ENCODE measurements at regions not wholly inside any gene's neighbourhood (a gene's known extent, or its start where the extent isn't known, plus 50 kb on each side); places are given as distances from the start of the nearest gene placed in this dataset.

DNA sequence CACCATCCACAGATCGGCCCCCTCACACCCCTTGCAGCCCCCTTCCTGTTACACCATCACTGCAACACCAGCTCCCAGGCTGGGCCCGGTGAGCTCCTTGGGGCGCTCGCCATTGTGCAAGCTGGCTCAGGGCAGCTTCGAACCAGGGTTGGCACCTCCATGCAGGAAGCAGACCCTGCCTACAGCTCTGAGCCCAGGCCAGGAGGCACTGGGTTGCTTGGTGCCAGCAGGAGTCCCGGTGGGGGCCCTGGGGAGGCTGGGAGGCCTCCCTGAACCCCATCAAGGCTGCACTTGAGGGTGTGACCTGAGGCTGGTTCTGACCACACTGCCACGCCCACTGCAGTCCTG is 417.1 kb downstream of the CTTN start:
- no peaks in the 10 kb centered on the region for H3K4me1 Mint-ChIP-seq (ENCODE audit: low read depth in 2 of 2)
- H3K9me3 Mint-ChIP-seq, result no peaks in the 10 kb centered on the region
- H3K27me3 Mint-ChIP-seq, result peaks cover 0 to 9% of the 10 kb centered on the region in 2 donors
- no peak overlapping the region for H3K4me3 Mint-ChIP-seq
- H3K27ac Mint-ChIP-seq, result no peak overlapping the region
- DNase-seq (ENCODE audit: low spot score) (no peak), ATAC-seq (no peak)
- H3K36me3 Mint-ChIP-seq, result no peaks in the 10 kb centered on the region

DNA sequence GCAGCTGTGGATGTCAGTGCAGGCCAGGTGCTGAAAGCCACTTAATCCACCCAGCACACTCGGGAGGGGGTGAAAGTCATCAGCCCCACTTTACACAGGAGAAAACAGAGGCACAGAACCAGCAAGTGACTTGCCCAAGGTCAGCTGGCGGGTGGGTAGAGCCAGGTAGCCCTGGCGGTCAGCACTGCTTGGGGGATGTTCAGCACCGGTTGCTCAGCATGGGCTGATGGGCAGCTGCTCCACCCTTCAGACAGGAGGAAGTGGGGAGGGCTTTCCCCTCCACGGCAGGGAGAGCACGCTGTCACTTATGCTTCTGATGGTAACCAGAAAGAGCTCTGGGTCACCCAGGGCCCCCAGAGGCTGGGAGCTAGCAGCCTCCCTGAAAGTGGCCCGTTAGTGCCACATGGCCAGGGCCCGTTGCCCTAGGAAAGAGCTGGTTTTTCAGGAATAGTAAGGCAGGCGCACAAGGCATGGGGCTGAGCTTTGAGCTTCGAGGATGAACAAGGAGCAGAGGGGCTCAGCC is 417.9 kb downstream of the CTTN start:
- Mint-ChIP-seq H3K4me3 (no peak overlapping the region), H3K9me3 (no peaks in the 10 kb centered on the region), H3K27me3 (peaks cover 0 to 8% of the 10 kb centered on the region in 2 donors), H3K36me3 (no peaks in the 10 kb centered on the region), H3K4me1 (ENCODE audit: low read depth in 2 of 2) (no peaks in the 10 kb centered on the region), H3K27ac (no peak overlapping the region)
- ATAC-seq (no peak), DNase-seq (ENCODE audit: low spot score) (no peak)

DNA sequence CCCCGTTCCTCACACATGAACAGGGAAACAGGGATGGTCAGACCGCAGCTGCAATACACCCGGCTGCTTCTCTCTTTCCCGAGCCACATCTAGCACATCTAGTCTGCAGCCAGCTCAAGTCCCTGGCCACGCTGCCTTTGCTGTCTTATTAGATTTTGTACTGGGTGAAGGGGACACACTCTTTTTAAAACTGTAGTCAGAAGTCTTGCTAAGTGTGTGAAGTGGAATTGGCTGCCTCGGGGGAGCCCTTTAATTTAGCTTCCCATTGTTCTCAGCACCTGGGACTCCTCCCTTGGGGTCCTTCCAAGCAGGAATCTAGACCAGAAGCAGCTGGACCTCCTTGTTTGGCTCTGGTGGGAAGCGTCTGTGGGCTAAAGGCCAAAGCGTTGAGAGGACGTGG is 420.0 kb downstream of the CTTN start:
- no peaks in the 10 kb centered on the region for H3K4me1 Mint-ChIP-seq (ENCODE audit: low read depth in 2 of 2)

DNA sequence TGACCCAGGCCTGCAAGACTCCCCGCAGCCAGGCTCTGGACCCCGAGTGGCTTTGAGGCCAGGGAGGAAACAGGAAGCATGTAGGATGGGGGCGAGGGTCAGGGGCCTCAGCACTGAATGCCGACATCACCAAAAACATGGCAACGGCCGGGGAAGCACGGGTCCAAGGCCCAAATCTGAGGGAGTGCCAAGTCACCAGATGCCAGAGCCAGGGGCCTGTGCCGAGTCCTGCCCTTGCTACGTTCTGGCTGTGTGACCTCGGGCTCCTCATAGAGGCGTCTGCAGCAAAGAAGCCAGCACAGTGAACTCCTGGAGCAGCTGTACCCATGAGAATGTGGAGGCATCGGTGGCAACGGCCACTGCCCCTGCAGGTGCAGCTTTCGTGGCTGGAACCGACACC is 420.7 kb downstream of the CTTN start:
- Mint-ChIP-seq H3K27me3 (peaks cover 8 to 9% of the 10 kb centered on the region in 2 donors), H3K9me3 (no peaks in the 10 kb centered on the region), H3K27ac (no peak overlapping the region), H3K4me3 (no peak overlapping the region), H3K36me3 (no peaks in the 10 kb centered on the region), H3K4me1 (ENCODE audit: low read depth in 2 of 2) (no peaks in the 10 kb centered on the region)
- DNase-seq (ENCODE audit: low spot score), result no peak
- no peak for ATAC-seq

More for the DNA sequence above, 420.0 kb downstream of the CTTN start:
- Mint-ChIP-seq H3K9me3 (no peaks in the 10 kb centered on the region), H3K36me3 (no peaks in the 10 kb centered on the region), H3K4me3 (no peak overlapping the region), H3K27me3 (peaks cover 2 to 3% of the 10 kb centered on the region in 2 donors), H3K27ac (no peak overlapping the region)
- DNase-seq (ENCODE audit: low spot score) (no peak), ATAC-seq (no peak)

DNA sequence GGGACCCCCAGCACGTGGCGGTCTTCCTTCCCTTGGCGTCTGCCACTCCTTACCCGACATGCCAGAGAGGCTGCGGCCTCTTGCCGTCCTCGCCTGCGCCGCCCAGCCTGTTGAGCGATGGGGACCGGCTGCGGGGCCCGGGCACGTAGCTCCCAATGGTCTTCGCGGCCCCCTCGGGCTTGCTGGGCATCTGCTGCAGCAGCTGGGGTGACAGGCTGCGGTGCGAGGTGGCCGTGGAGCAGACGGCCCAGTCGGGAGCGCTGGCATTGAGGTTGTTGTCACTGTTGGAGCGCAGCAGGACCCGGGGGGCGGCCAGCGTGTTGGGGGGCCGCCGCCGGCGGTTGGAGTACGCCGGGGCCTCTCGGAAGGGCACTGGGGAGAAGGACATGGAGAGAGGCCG is 422.0 kb downstream of the CTTN start:
- H3K27me3 Mint-ChIP-seq, result peaks cover 17 to 21% of the 10 kb centered on the region in 2 donors
- H3K4me3 Mint-ChIP-seq, result no peak overlapping the region
- H3K4me1 Mint-ChIP-seq (ENCODE audit: low read depth in 2 of 2), result no peaks in the 10 kb centered on the region
- H3K27ac Mint-ChIP-seq, result no peak overlapping the region
- no peak for DNase-seq (ENCODE audit: low spot score)
- H3K9me3 Mint-ChIP-seq, result no peaks in the 10 kb centered on the region
- ATAC-seq, result no peak
- no peaks in the 10 kb centered on the region for H3K36me3 Mint-ChIP-seq

DNA sequence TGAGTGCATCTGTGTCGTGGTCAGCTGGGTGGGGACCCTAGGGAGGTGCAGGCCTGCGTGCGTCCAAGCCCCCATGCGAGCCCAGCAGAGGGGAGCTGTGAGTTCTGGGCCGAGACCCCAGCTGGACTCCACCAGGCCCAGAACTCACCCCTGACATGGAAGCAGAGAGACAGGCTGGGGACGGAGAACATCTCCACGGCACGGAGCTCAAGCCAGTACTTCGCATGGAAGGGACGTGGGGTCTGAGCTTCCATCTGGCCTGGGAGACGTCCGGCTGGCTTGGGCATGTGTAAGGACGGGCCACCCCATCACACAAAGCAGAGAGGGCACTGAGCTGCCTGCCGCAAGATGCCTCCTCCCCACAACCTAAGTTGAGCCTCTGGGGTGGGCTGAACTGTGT is 422.4 kb downstream of the CTTN start:
- no peaks in the 10 kb centered on the region for H3K9me3 Mint-ChIP-seq

DNA sequence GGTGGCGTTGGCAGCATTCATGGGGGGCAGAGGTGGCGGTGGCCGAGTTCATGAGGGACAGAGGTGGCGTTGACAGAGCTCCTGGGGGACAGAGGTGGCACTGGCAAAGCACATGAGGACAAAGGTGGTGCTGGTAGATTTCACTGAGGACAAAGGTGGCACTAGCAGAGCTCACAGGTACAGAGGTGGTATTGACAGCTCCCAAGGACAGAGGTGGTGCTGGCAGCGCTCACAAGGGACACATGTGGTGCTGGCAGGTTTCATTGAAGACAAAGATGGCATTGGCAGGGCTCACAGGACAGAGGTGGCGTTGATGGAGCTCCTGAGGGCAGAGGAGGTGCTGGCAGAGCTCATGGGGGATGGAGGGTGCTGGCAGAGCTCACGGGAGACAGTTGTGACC is 425.4 kb downstream of the CTTN start:
- DNase-seq (ENCODE audit: low spot score) (no peak), ATAC-seq (no peak)
- Mint-ChIP-seq H3K9me3 (no peaks in the 10 kb centered on the region), H3K36me3 (no peaks in the 10 kb centered on the region), H3K27me3 (peaks cover 31 to 34% of the 10 kb centered on the region in 2 donors), H3K4me3 (no peak overlapping the region), H3K27ac (no peak overlapping the region), H3K4me1 (ENCODE audit: low read depth in 2 of 2) (no peaks in the 10 kb centered on the region)

More for the DNA sequence above, 422.4 kb downstream of the CTTN start:
- H3K27me3 Mint-ChIP-seq, result peaks cover 20 to 25% of the 10 kb centered on the region in 2 donors
- no peak for ATAC-seq
- no peaks in the 10 kb centered on the region for H3K4me1 Mint-ChIP-seq (ENCODE audit: low read depth in 2 of 2)
- no peaks in the 10 kb centered on the region for H3K36me3 Mint-ChIP-seq
- no peak for DNase-seq (ENCODE audit: low spot score)
- no peak overlapping the region for H3K27ac Mint-ChIP-seq
- H3K4me3 Mint-ChIP-seq, result no peak overlapping the region

DNA sequence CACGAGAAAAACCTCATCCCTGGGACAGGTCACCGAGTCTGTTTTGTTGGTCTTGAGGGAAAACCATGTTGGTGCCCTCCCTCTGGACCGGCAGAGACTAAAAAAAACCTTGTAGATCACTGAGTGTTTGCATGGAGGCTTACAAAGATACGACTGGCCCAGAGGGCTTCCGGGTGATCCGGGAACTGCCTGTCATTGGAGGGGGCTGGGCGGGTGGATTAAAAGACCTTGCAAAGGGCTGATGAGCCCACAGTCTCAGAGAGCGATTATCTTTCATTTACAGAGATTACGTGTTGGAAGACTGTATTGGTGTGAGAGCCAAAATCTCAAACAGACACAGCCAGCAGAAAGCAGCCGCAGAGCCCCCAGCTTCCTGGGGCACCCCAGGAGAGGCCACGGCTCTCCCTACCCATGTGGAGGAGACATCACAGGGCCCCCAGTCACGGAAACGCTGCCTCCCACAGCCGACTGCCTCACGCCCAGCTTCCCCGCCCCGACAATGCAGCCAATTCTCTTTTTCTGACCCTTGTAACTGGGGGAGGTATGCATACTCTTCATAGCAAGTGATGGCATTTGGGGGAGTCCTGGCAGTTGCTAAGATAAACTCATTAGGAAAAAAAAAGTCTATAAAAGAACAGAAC is 426.4 kb downstream of the CTTN start:
- no peaks in the 10 kb centered on the region for H3K36me3 Mint-ChIP-seq
- no peak overlapping the region for H3K4me3 Mint-ChIP-seq
- H3K9me3 Mint-ChIP-seq, result no peaks in the 10 kb centered on the region
- no peak overlapping the region for H3K27ac Mint-ChIP-seq
- no peaks in the 10 kb centered on the region for H3K4me1 Mint-ChIP-seq (ENCODE audit: low read depth in 2 of 2)
- no peak for DNase-seq (ENCODE audit: low spot score)
- no peak for ATAC-seq
- H3K27me3 Mint-ChIP-seq, result peaks cover 31 to 34% of the 10 kb centered on the region in 2 donors

DNA sequence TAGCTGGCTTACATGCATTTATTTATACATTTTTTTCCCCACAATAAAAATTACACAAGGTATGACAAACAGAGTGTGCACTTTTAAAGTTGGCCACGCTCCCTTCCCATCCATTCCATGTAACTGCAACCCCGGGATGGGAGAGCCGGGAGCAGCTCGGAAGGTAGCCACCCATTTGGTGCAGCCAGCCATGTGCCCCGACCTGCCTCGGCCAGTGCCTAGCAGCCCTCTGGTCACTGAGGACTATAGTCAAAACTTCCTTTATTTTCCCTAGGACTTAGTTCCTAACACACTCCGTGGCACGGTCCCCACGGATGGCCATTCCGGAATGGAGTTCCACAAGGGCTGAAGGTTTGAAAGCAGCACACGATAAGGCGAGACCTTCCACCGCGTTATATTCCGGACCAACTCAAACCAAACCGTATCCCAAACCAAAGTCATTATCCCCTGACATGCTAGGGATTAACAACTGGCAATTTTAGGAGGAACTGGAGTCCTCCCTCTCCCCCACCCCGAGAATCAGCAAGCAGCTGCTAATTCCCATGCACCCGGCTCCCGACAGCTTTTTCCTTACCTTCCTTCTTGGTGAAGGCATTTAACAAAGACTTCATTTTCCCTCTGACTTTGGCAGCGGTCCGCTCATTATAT is 426.4 kb downstream of the SHANK2 start:
- no peak for DNase-seq (ENCODE audit: low spot score)
- H3K4me1 Mint-ChIP-seq (ENCODE audit: low read depth in 2 of 2), result no peaks in the 10 kb centered on the region
- ATAC-seq, result no peak
- no peaks in the 10 kb centered on the region for H3K9me3 Mint-ChIP-seq
- no peak overlapping the region for H3K4me3 Mint-ChIP-seq
- H3K27me3 Mint-ChIP-seq, result peaks cover 31 to 34% of the 10 kb centered on the region in 2 donors
- H3K27ac Mint-ChIP-seq, result no peak overlapping the region
- no peaks in the 10 kb centered on the region for H3K36me3 Mint-ChIP-seq

DNA sequence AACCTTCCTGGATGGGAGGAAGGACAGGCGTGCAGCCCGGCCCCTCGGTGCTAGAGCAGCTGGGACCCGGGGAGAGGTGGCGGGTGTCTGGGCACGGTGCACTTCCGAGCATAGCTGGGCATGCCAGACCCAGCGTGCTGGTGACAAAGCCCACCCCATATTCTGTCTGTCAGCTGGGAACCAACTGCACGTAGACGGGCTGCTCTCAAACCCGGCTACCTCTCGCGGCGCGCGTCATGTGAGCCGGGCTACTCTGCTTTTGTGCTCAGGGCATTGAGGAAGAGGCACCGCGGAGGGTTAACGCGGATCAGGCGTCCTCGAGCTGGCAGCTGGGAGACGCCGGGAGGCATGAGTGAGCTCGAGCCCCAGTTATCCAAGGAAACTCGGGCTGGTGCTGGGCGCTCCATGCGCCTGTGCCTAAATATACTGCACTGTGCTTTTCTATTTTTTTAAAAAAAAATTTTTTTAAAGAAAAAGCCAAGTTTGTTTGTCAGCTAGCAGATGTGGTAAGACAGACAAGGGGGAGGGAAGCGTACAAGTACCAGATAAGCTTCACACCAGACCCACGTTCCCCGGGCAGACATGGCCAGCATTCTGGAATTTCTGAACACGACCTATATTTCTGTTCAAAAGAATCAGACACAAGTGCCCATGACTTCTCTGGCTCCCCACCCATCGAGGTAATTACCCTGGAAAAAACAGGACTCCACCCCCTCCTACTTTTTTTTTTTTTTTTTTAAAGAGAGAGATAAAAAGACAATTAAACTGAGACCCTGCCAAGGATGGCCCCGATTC is 425.6 kb downstream of the SHANK2 start:
- H3K36me3 Mint-ChIP-seq, result no peaks in the 10 kb centered on the region
- no peaks in the 10 kb centered on the region for H3K4me1 Mint-ChIP-seq (ENCODE audit: low read depth in 2 of 2)
- no peak overlapping the region for H3K27ac Mint-ChIP-seq
- H3K4me3 Mint-ChIP-seq, result no peak overlapping the region
- DNase-seq (ENCODE audit: low spot score) (no peak), ATAC-seq (peak in 1 of 2 donors; percentile 15)
- peaks cover 33 to 34% of the 10 kb centered on the region in 2 donors for H3K27me3 Mint-ChIP-seq
- no peaks in the 10 kb centered on the region for H3K9me3 Mint-ChIP-seq

DNA sequence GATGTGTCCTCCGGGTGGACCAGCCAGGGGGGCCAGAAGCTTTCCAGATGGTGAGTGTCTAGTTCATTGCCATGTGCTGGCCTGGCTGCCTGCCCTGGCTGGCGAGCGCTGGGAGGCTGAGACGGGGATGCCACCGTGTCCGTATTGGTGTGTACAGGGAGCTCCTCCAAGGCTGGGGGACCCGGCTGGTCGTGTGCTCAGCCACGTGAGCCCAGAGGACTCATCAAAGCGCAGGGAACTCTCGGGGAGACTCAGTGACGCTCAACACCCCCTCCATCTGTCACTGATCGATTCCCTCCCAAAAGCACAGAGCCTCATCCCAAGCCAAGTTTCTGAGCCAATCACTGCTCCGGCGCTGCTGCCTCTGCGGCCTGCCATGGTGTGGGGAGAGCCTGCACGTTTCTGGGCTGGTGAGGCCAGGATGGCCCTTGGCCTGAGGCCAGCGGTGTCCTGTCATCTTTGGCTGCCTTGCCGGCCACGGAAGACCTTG is 423.7 kb downstream of the SHANK2 start:
- H3K27ac Mint-ChIP-seq, result no peak overlapping the region

DNA sequence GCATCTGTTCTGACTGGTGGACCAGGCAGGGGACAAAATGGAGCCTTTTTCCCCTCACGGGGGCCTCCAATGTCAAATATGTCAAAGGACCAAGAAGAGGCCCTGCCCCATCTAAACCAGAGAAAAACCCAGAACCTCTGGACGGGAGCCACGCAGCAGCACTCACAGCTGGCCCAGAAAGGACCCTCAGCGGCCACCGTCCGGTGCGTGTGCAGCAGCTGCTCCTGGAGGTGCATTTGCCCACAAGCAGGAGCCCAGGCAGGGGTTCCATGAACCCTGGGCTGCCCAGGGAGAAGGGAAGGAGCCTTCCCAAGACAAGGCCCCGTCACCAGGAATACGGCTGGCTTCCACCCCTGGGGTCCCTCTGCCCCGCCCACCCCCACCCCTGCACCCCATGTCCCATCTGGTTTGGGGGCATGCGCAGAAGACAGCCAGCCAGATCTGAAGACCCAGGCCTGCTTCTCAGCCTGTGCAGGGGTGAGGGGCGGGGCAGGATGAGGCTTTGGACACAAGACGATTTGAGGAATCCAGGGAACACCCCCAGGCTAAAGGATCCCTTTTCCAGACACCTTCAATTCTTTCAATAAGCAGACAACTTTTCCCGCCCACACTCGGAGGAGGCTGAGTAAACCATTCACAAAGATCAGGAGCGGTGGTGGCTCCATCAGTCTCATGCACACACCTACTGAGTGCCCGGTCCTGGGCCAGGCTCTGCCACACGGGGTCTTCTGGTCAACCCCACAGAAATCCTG is 423.1 kb downstream of the SHANK2 start:
- H3K9me3 Mint-ChIP-seq, result no peaks in the 10 kb centered on the region
- H3K4me1 Mint-ChIP-seq (ENCODE audit: low read depth in 2 of 2), result no peaks in the 10 kb centered on the region
- no peak overlapping the region for H3K4me3 Mint-ChIP-seq
- H3K36me3 Mint-ChIP-seq, result no peaks in the 10 kb centered on the region
- peaks cover 23% of the 10 kb centered on the region in 2 donors for H3K27me3 Mint-ChIP-seq
- DNase-seq (ENCODE audit: low spot score), result no peak
- no peak overlapping the region for H3K27ac Mint-ChIP-seq
- ATAC-seq, result no peak

More for the DNA sequence above, 423.7 kb downstream of the SHANK2 start:
- H3K36me3 Mint-ChIP-seq, result no peaks in the 10 kb centered on the region
- no peaks in the 10 kb centered on the region for H3K9me3 Mint-ChIP-seq
- peaks cover 28 to 30% of the 10 kb centered on the region in 2 donors for H3K27me3 Mint-ChIP-seq
- no peak overlapping the region for H3K4me3 Mint-ChIP-seq
- ATAC-seq (no peak), DNase-seq (ENCODE audit: low spot score) (no peak)
- H3K4me1 Mint-ChIP-seq (ENCODE audit: low read depth in 2 of 2), result no peaks in the 10 kb centered on the region

DNA sequence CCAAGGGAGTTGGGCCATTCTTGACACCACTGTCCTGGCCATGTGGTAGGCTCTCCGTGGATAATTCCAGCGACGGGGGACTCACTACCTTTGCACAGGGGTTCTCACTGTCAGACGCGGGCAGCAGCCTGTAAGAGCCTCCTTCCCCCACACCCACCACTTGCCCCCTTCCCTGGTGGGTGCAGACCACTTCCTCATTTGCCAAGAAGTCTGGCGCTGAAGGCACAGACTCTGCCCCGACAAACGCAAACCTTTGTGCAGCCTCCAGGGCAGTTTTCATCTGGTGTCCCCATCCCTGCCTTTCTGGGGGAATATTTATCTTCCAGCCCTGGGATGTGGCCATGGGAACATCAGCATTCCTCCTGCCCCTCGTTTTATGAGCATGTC is 422.5 kb downstream of the SHANK2 start:
- no peaks in the 10 kb centered on the region for H3K4me1 Mint-ChIP-seq (ENCODE audit: low read depth in 2 of 2)
- no peak for DNase-seq (ENCODE audit: low spot score)
- peaks cover 17 to 21% of the 10 kb centered on the region in 2 donors for H3K27me3 Mint-ChIP-seq
- H3K36me3 Mint-ChIP-seq, result no peaks in the 10 kb centered on the region
- no peak overlapping the region for H3K27ac Mint-ChIP-seq
- no peak overlapping the region for H3K4me3 Mint-ChIP-seq
- no peaks in the 10 kb centered on the region for H3K9me3 Mint-ChIP-seq
- ATAC-seq, result no peak

Data from natural killer cell treated with Interleukin-12 subunit alpha and Interleukin-12 subunit beta and Interleukin-15 and Interleukin-18, amount 100 ng/mL, for 72 hours (primary cell).